OCI-LY7 (cell line): ENCODE measurements at regions not wholly inside any gene's neighbourhood (a gene's known extent, or its start where the extent isn't known, plus 50 kb on each side); places are given as distances from the start of the nearest gene placed in this dataset.

Source experiments
- CTCF ChIP-seq: fragments of 200-600 bp; sonication (generic); conservative IDR thresholded peaks from 2 replicates; pipeline ENCODE4 v1.5.1; 2014; ENCODE audit warnings: mild to moderate bottlenecking, antibody characterized with exemption, low read length, moderate library complexity, mixed read lengths
- EZH2phosphoT487 ChIP-seq: fragments of 200-600 bp; sonication (generic); IDR thresholded peaks from 2 replicates; pipeline ENCODE4 v1.6.1; 2018; ENCODE audit warnings: low read depth, borderline replicate concordance, mild to moderate bottlenecking, mixed run types, antibody characterized with exemption, low read length, moderate library complexity, mixed read lengths

- TF ChIP-seq CTCF = no peak
- TF ChIP-seq EZH2phosphoT487 = no peak
These were observed 176.2 kb upstream of the CHRM2 start for GRCh38 chr7:136692221-136692620.
